Fibroblast of the aortic adventitia (primary cell): ENCODE measurements at regions not wholly inside any gene's neighbourhood (a gene's known extent, or its start where the extent isn't known, plus 50 kb on each side); places are given as distances from the start of the nearest gene placed in this dataset.

Experiments
- DNase-seq: peaks from one replicate; pipeline ENCODE4 v3.0.0-alpha.2; 2010; ENCODE audit warnings: low read depth
- H3K4me3 ChIP-seq: 2 replicates; pipeline ENCODE4 v1.5.1; 2011; ENCODE audit warnings: low read depth, mild to moderate bottlenecking, control low read depth, low read length, moderate library complexity
- CTCF ChIP-seq: IDR thresholded peaks from 2 replicates; pipeline ENCODE4 v1.5.1; 2011; ENCODE audit warnings: mild to moderate bottlenecking, low read length, control low read depth, inconsistent platforms; ENCODE audit not compliant: insufficient read depth

- DNase-seq = no peak
- no peak for TF ChIP-seq CTCF
Measured at GRCh38 chrX:128504496-128504895, 452.3 kb upstream of the ACTRT1 start.

GRCh38 chrX:128464116-128464515 is 411.9 kb upstream of the ACTRT1 start:
- DNase-seq = no peak
- TF ChIP-seq CTCF = no peak
- H3K4me3 ChIP-seq = no peak overlapping the region

More at GRCh38 chrX:128504496-128504895, 452.3 kb upstream of the ACTRT1 start:
- no peak overlapping the region for H3K4me3 ChIP-seq

- DNase-seq = no peak
- no peak overlapping the region for H3K4me3 ChIP-seq
- TF ChIP-seq CTCF = no peak
Measured at GRCh38 chrX:128460835-128461234, 408.6 kb upstream of the ACTRT1 start.

- DNase-seq = no peak
- no peak overlapping the region for H3K4me3 ChIP-seq
- TF ChIP-seq CTCF = no peak
Measured at GRCh38 chrX:128458888-128459287, 406.7 kb upstream of the ACTRT1 start.

GRCh38 chrX:128457674-128458073 is 405.5 kb upstream of the ACTRT1 start:
- DNase-seq = no peak
- no peak overlapping the region for H3K4me3 ChIP-seq
- no peak for TF ChIP-seq CTCF

- no peak for DNase-seq
- no peak for TF ChIP-seq CTCF
- no peak overlapping the region for H3K4me3 ChIP-seq
Measured at GRCh38 chrX:128439159-128439558, 387.0 kb upstream of the ACTRT1 start.

GRCh38 chrX:128438082-128438481 is 385.9 kb upstream of the ACTRT1 start:
- H3K4me3 ChIP-seq = no peak overlapping the region
- no peak for DNase-seq
- TF ChIP-seq CTCF = no peak
